GM18505 (cell line): ENCODE measurements at regions not wholly inside any gene's neighbourhood (a gene's known extent, or its start where the extent isn't known, plus 50 kb on each side); places are given as distances from the start of the nearest gene placed in this dataset.

Source experiments
- ATAC-seq: cut with Tn5 transposase; IDR thresholded peaks from one replicate; pipeline ENCODE4 v1.9.1; 2021; ENCODE audit not compliant: unreplicated experiment
- POLR2A ChIP-seq: IDR thresholded peaks from 4 replicates; pipeline ENCODE4 v1.6.1; 2011; ENCODE audit warnings: borderline replicate concordance; ENCODE audit not compliant: insufficient read depth, insufficient read length; ENCODE audit errors: extremely low read depth

DNA sequence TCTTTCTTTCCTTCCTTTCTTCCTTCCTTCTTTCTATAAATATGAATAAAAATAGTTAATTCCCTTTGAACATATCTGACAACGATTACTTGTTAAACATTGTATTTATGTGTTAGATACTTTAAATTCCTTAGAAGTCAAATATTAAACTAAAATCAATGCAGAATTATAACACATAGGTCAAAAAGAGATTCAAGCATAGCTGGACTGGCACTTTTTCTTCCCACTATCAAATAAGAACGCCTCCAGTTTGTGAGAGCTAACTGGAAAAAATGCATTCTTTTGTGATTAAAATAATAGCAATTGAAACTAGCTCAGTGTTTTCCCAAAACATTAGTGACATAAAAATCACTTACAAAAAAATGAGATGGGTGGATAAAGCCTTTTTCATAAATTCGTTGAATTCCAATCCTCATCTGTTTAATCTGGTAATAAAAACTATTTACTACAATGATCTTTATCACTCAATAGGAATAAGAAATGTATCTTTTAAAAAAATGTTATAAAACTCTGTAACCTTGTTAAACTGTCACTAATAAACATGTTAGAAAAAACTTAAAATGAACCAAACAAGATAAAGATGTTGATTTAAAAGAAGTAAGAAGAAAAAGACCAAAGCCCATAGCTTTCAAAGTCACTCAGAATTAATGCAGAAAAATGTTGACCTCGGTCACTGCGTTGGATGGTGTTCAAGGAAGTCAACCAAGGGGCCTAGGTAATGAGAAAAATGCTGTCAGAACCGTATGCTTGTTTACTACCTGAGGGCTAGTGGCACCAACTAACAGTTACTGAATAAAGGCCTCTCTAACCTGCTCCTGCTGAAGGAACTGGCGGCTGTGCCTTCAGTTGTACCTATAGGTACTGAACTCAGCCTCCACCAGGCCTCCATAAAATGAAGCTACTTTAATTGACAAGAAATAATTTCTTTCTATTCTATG lies 1039.5 kb upstream of the SLC10A2 start:
- ATAC-seq = no peak
- TF ChIP-seq POLR2A = no peak

DNA sequence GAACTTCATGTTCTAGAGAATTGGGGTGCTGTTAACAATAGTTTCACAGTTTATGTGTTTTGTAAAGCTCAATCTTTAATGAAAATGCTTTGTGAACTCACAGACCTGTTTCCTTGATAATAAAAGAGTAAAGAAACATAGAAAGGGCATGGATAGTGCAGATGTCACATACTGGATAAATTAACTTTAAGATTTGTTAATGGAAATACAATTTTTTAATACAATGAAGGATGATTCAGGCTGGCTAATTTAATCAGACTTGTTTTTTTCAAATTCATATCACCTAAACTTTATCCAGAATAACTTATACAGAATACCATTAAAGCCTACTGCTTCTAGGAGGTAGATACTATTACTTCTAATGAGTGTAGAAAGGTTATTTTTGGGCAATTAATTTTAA lies 1033.5 kb upstream of the SLC10A2 start:
- ATAC-seq = no peak
- TF ChIP-seq POLR2A = no peak

DNA sequence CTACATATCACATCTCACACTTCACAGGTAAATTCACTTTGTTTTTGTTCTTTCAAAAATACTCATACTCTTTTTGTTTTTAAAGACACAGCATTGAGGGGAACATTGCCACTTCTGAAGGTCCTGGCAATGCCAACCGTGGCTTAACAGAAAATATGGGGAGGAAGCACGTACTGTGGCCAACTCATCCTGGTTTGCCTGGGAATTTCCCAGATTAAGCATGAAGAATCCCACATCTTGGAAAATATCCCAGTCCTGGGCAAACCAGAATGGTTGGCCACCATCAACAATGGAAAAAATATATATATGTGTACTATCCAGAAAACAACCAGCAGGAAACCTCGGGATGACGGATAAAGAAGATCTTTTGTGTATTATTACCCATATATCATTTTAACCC lies 1032.2 kb upstream of the SLC10A2 start:
- no peak for ATAC-seq
- no peak for TF ChIP-seq POLR2A

DNA sequence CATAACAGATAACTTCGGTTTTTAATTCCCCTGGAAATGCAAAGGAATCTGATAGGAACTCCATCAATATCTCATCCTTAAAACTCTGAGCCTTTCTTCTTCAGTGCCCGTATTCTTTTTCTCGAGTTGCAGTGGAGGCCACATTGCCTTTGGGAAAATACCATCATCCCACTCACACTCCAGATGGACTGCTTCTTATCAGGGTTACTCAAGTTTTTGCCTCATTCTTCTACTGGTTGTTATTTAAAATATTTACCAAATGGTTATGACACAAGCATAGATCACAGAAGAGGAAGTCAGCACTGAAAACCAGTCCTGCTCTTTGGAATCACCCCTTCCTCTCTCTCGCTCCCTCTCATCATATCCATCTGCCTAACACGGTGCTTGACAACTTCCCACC lies 1020.5 kb upstream of the SLC10A2 start:
- TF ChIP-seq POLR2A = no peak
- ATAC-seq = no peak

DNA sequence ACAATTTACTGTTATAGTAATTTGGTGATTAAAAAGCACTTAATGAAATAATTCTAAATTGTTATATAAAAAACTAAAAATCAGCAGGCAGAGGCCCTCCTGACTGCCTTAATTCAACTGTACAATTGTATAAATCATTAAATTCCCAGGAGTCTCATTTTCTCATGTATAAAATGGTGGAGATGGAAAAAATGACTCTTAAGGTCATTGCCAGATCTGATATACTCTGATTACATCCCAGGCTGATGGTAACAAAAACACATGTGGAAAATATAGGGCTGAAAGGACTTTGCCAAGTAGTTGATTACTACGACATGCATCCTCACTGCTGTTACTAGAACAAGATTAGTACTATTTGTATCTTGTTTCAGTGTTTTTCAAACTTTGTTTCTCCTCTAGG lies 1020.0 kb upstream of the SLC10A2 start:
- no peak for TF ChIP-seq POLR2A
- no peak for ATAC-seq

DNA sequence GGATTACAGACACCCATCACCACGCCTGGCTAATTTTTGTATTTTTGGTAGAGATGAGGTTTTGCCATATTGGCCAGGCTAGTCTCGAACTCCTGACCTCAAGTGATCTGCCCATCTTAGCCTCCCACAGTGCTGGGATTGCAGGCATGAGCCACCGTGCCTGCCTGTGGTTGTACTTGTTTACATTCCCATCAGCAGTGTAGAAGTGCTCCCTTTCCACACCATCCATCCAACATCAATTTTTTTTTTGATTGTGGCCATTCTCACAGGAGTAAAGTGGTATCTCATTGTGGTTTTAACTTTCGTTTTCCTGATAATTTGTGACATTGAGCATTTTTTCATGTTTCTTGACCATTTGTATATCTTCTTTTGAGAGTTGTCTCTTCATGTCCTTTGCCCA lies 1019.4 kb upstream of the SLC10A2 start:
- no peak for ATAC-seq
- no peak for TF ChIP-seq POLR2A

DNA sequence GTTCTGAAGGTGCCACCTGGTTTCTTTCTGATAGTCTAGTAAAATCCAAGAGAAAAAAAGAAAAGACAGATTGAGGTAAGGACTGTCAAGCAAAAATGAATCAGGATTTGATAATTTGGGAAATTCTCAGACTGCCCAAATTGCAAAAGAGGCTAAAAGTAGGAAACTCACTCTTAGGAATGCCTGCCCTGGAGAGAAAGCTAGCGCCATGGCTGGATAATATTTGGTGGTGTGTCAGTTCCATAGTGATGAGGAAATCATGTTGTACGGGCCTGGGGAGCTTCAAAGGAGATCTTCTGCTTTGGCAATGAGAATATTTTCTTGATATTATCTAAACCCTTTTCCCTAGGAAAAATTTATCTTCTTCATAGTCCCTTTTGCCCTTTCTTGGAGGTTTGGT lies 1008.1 kb upstream of the SLC10A2 start:
- no peak for TF ChIP-seq POLR2A
- ATAC-seq = no peak

DNA sequence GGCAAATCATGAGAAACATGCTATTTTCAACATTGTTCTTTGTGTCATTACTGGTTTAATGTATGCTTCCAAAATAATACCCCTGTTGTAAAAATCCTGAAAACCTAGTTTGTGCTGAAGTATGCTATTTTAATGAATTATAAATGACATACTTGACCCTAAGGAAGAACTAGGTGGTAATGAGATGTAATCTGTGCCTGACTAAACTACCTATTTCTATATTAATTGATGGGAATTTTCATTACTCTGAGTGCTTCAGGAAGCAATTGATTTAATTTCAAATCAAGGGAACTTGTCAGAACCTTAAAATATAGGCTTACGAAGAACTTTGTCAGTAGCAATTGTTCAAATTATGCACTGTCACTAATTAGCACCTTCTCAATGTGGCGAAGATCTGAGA lies 1005.6 kb upstream of the SLC10A2 start:
- no peak for ATAC-seq
- no peak for TF ChIP-seq POLR2A

DNA sequence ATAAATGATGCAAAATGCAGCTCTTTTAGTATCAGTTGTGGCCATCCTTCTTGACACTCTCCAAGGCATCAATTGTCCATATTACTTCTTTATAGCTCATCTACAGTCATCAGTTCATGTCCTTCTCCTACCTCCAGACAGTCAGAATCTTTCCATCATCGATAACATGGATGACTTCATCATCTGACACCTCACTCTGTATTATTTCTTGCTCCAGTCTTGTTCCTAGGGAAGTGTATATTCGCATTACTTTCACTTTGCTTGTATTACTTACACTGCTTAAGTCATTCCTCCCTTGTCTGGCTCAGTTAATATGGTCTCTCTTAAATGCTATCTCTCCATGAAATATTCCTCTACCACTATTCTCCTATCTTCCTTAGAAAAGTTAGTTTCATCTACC lies 999.1 kb upstream of the SLC10A2 start:
- ATAC-seq = no peak
- TF ChIP-seq POLR2A = no peak

DNA sequence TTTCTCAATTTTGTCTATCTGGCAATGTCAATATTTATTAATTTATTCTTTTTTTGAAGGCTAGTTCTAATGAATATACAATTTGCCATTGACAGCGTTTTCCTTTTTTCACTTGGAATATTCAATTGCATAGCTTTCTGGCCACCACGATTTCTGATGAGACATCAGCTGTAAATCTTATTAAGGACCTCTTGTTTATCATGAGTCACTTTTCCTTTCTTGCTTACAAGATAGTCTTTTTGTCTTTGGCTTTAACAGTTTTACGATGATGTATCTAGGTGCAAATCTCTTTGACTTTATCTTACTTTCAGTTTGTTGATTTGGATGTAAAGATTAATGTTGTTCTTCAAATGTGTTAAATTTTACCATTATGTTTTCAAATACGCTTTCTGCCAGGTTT lies 991.6 kb upstream of the SLC10A2 start:
- TF ChIP-seq POLR2A = no peak
- ATAC-seq = no peak

DNA sequence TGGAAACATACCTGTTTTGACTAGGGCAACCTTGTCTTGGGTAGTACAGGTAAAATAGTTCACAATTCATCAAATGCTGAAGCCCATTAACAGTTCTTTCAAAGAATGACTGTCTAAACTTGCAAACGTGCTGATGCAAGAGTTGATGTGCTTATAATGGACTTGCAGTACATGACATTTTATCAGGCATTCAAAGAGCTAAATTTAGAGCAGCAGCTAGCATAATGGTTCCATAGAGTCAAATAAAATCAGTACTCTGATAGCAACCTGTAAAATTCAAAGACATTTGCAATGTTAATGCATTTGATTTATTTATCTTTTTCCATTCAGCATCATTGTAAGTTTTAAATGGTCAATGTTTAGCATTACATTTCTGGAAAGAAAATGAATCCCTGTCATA lies 979.7 kb upstream of the SLC10A2 start:
- ATAC-seq = no peak
- no peak for TF ChIP-seq POLR2A

DNA sequence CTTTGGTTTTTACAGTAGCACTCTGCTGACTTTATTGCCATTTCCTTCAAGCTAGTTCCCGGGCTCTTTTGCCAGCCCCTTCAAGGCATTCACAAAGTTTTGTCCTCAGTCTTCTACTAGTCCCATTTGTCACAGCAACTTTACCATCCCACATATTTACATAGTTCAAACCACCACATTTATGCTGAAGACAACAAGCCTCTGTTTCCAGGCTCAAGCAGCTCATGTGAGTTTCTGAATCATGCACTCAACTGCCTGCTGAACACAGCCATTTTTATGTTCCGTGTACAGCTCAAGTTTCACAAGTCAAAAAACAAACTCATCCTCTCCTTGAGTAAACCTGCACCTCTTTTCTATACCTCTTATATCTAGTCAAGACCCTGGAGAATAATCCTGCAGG lies 977.0 kb upstream of the SLC10A2 start:
- no peak for ATAC-seq
- no peak for TF ChIP-seq POLR2A

DNA sequence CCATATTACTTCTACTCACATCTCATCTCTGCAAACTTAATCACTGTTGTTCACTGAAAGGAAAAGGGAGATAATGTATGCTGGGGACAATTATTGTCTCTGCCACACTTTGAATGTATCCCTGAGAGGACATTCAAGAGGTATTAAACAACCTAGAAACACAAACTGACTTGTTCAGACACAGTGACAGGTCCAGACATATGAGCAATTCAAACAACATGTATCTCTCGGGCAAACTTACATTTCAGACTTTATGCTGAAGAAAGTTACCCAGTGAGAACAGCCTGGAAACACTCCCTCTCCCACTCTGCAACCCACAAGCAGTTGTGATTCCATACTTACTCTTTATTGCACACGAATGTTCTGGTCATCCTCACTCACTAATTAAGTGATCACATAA lies 968.7 kb upstream of the SLC10A2 start:
- ATAC-seq = no peak
- TF ChIP-seq POLR2A = no peak

DNA sequence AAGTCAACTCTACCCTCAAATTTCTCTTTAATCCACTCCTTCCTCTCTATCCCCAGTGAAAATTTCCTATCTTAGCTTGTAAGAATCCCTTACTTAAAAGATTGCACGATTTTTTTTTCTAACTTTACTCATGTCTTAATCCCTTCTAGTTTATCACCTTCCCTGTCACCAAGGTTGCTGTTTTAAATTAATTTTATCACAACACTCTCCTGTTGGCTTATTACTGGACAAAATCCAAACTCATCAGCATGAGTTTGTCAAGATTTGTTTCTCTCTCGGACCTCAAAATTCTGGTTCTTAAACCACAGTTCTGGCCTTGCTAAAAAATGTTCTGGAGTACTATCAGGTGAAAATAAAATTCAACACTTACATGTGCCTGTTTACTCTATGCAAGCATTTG lies 959.1 kb upstream of the SLC10A2 start:
- TF ChIP-seq POLR2A = no peak
- no peak for ATAC-seq
